Breast epithelium (tissue), 3 donors: ENCODE measurements at regions not wholly inside any gene's neighbourhood (a gene's known extent, or its start where the extent isn't known, plus 50 kb on each side); places are given as distances from the start of the nearest gene placed in this dataset.

Experiments
- CTCF ChIP-seq, 3 donors: fragments of 450-650 bp; IDR thresholded peaks; one replicate each; pipeline ENCODE4 v1.5.1; 2016 to 2017; ENCODE audit warnings: antibody characterized with exemption in 3 of 3, mild to moderate bottlenecking in 3 of 3, moderate library complexity in 3 of 3
- POLR2AphosphoS5 ChIP-seq, 3 donors: sonication (generic); formaldehyde crosslinking; IDR thresholded peaks; one replicate each; pipeline ENCODE4 v1.6.1; 2017; ENCODE audit warnings: antibody characterized with exemption in 3 of 3

DNA sequence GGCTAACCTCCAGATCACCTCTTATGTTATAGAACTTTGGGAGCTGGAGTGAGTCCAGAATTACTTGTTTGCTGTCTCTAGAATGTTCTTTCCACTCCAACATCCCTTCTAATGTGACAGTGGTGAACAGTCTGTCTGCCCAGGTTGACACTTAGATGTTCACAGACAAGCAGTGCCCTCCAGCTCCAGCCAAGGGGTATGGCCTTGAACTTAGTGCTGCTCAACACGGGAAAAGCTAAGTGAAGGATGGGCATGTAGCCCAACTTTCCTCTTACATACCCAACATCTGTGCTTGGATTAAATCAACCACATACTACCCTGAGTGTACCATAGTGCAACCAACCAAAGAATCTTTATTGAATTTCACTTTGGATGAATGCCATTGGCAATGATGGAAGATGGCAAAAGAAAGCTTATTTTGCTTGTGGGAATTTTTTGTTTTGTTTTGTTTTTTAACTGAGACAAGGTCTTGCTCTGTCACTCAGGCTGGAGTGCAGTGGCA, 201.2 kb downstream of the NXNL2 start:
- TF ChIP-seq POLR2AphosphoS5 (IDR thresholded peaks at IDR 0.05), result no peak
- TF ChIP-seq CTCF (IDR thresholded peaks at IDR 0.05), result no peak
